Endodermal cell (in vitro differentiated cells): ENCODE measurements at regions not wholly inside any gene's neighbourhood (a gene's known extent, or its start where the extent isn't known, plus 50 kb on each side); places are given as distances from the start of the nearest gene placed in this dataset.

Experiments used
- DNase-seq: peaks from one replicate; pipeline ENCODE4 v3.0.0-alpha.2; 2017
- H3K27ac ChIP-seq: 2 replicates; pipeline ENCODE4 v1.5.1; 2013; ENCODE audit warnings: mild to moderate bottlenecking, low read depth, low read length, moderate library complexity
- H3K27me3 ChIP-seq: 2 replicates; pipeline ENCODE4 v1.6.1; 2013; ENCODE audit warnings: mild to moderate bottlenecking, low read length, moderate library complexity; ENCODE audit not compliant: insufficient read depth, control insufficient read depth, poor library complexity, severe bottlenecking
- H3K36me3 ChIP-seq: 2 replicates; pipeline ENCODE4 v1.7.0; 2013; ENCODE audit warnings: mild to moderate bottlenecking, low read length, moderate library complexity; ENCODE audit not compliant: control insufficient read depth, insufficient read depth
- H3K4me1 ChIP-seq: one replicate; pipeline ENCODE4 v1.7.0; 2013; ENCODE audit warnings: low read length; ENCODE audit not compliant: control insufficient read depth, insufficient read depth
- H3K4me3 ChIP-seq: 2 replicates; pipeline ENCODE4 v1.5.1; 2013; ENCODE audit warnings: mild to moderate bottlenecking, low read length, moderate library complexity
- H3K9ac ChIP-seq: 2 replicates; pipeline ENCODE4 v1.6.1; 2013; ENCODE audit warnings: mild to moderate bottlenecking, low read length, moderate library complexity; ENCODE audit not compliant: poor library complexity, severe bottlenecking; ENCODE audit errors: extremely low read depth
- H3K9me3 ChIP-seq: 2 replicates; pipeline ENCODE4 v1.6.1; 2013; ENCODE audit warnings: mild to moderate bottlenecking, low read length, moderate library complexity; ENCODE audit not compliant: control insufficient read depth
- H3K27ac Mint-ChIP-seq: 2 replicates; pipeline ENCODE4 v1.8.0; 2020; ENCODE audit warnings: mixed read lengths
- H3K27me3 Mint-ChIP-seq: 2 replicates; pipeline ENCODE4 v1.8.0; 2021; ENCODE audit warnings: mild to moderate bottlenecking, mixed read lengths; ENCODE audit not compliant: insufficient read depth
- H3K36me3 Mint-ChIP-seq: 2 replicates; pipeline ENCODE4 v1.8.0; 2020; ENCODE audit warnings: low read depth, mixed read lengths
- H3K4me1 Mint-ChIP-seq: 2 replicates; pipeline ENCODE4 v1.8.0; 2020; ENCODE audit warnings: mixed read lengths
- H3K4me3 Mint-ChIP-seq: 2 replicates; pipeline ENCODE4 v1.8.0; 2020; ENCODE audit warnings: mild to moderate bottlenecking, moderate library complexity, mixed read lengths
- H3K9me3 Mint-ChIP-seq: 2 replicates; pipeline ENCODE4 v1.8.0; 2020; ENCODE audit warnings: mild to moderate bottlenecking, mixed read lengths
- CTCF ChIP-seq: fragments of 200-600 bp; sonication (generic); conservative IDR thresholded peaks from 2 replicates; pipeline ENCODE4 v1.5.0; 2021; ENCODE audit warnings: antibody characterized with exemption, mild to moderate bottlenecking
- WGBS, 2 experiments: methylation state at CpG; one replicate each; pipeline versions ENCODE4 v1.1.5 to v1.1.7; 2013; ENCODE audit warnings: missing lambda C conversion rate in 2 of 2, mixed read lengths in 1 of 2; ENCODE audit not compliant: insufficient coverage in 1 of 2, insufficient read length in 1 of 2; 5-methylcytosine and 5-hydroxymethylcytosine counted together

DNA sequence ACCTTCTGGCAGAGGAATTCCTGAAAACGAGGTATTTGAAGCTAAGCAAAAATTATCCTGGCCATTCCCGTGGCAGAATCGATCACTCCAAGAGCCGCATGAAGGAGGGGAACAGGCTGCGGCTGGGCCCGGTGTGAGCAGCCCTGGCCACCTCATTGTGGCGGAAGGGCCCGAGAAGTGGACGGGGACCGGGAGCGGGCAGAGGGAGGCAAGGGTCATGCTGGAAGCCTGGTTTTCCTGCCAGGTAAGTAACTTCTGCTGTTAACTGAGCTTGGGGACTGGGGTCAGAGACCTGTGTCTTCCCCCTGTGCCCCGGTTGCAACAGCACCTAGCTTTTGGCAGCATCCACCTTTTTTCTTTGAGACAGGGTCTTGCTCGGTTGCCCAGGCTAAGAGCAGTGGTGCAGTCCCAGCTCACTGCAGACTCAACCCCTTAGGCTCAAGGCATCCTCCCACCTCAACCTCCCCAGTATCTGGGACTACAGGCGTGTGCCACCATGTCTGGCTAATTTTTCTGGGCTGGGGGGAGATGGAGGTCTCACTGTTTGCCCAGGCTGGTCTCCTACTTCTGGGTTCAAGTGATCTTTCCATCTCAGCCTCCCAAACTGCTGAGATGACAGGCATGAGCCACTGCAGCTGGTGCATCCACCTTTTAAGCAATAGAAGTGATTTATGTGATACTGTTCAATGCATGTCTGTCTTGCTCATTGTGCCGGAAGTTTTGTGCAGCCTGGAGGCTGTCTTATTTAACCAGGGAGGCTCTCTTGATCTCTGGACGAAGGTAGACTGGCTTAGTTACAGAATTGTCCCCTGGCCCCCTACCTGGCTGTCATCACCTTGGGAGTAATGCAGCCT is 174.0 kb upstream of the MYL2 start:
- 93 to 94% methylated on average over 14 to 16 of the region's 16 CpGs for WGBS, 2 experiments
- Mint-ChIP-seq H3K36me3 (no peaks in the 10 kb centered on the region), H3K4me3 (no peak overlapping the region), H3K9me3 (no peaks in the 10 kb centered on the region), H3K27ac (no peak overlapping the region), H3K27me3 (no peaks in the 10 kb centered on the region), H3K4me1 (peaks cover 18% of the 10 kb centered on the region)
- H3K27me3 ChIP-seq = no peaks in the 10 kb centered on the region
- DNase-seq = no peak
- H3K9ac ChIP-seq = no peak overlapping the region
- no peaks in the 10 kb centered on the region for H3K36me3 ChIP-seq
- H3K9me3 ChIP-seq = no peaks in the 10 kb centered on the region
- no peak overlapping the region for H3K27ac ChIP-seq
- TF ChIP-seq CTCF = no peak
- peaks cover 2% of the 10 kb centered on the region for H3K4me1 ChIP-seq
- H3K4me3 ChIP-seq = no peak overlapping the region

DNA sequence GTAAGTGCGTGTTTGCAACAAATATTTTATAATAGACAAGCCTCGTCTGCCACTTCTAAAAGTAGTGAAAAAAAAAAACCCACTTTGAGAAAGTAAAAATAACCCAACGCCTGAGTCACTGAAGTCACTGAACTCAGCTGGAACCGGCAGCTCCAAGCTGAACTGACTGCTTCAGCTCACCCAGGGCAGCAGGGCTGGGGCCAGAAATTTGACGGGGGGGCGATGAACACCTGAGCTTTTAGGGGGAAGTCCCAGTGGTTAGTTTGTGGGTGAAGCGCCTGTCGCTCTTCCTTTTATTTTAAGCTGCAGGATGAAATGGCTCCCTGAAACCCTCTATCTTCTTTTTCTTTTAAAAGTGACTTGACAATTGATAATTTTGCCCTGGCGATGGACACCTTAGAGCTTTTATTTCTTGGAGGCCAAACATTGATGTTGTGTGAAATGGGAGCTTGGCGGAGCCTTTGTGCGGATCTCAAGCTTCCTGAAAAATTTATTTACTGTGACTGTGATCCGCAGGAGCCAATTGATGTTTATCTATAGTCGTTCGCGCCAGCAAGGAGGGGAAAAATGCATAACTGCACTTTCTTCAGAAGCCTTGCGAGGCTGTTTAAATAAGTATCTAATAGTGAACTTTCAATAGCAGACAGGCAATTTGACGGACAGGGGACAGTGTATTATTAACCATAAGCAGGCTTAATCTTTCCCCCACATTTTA is 173.2 kb upstream of the MYL2 start:
- Mint-ChIP-seq H3K4me1 (peaks cover 18% of the 10 kb centered on the region), H3K27ac (no peak overlapping the region), H3K9me3 (no peaks in the 10 kb centered on the region), H3K36me3 (no peaks in the 10 kb centered on the region), H3K4me3 (no peak overlapping the region), H3K27me3 (no peaks in the 10 kb centered on the region)
- DNase-seq = no peak
- Histone ChIP-seq H3K4me3 (no peak overlapping the region), H3K9ac (no peak overlapping the region), H3K27ac (peak overlapping the region; percentile 10), H3K4me1 (peaks cover 2% of the 10 kb centered on the region), H3K9me3 (no peaks in the 10 kb centered on the region), H3K36me3 (no peaks in the 10 kb centered on the region), H3K27me3 (no peaks in the 10 kb centered on the region)
- TF ChIP-seq CTCF = no peak
- WGBS, 2 experiments = 86 to 91% methylated on average over 7 to 17 of the region's 17 CpGs

GRCh38 chr12:111091051-111091450 is 170.7 kb upstream of the MYL2 start:
- Histone ChIP-seq H3K9ac (no peak overlapping the region), H3K9me3 (no peaks in the 10 kb centered on the region), H3K4me3 (no peak overlapping the region), H3K4me1 (peaks cover 2% of the 10 kb centered on the region), H3K36me3 (no peaks in the 10 kb centered on the region), H3K27me3 (no peaks in the 10 kb centered on the region), H3K27ac (no peak overlapping the region)
- H3K27me3 Mint-ChIP-seq = no peaks in the 10 kb centered on the region
- H3K4me3 Mint-ChIP-seq = no peak overlapping the region
- H3K27ac Mint-ChIP-seq = no peak overlapping the region
- TF ChIP-seq CTCF = no peak
- no peaks in the 10 kb centered on the region for H3K9me3 Mint-ChIP-seq
- H3K4me1 Mint-ChIP-seq = peaks cover 18% of the 10 kb centered on the region
- no peaks in the 10 kb centered on the region for H3K36me3 Mint-ChIP-seq
- WGBS, 2 experiments = 96 to 97% methylated on average over 7 to 11 of the region's 11 CpGs
- no peak for DNase-seq
